D721Med (cell line): ENCODE measurements at regions not wholly inside any gene's neighbourhood (a gene's known extent, or its start where the extent isn't known, plus 50 kb on each side); places are given as distances from the start of the nearest gene placed in this dataset.

Experiments used
- DNase-seq: peaks from one replicate; pipeline ENCODE4 v3.0.0; 2011; ENCODE audit warnings: low spot score; ENCODE audit not compliant: insufficient read length
- FAIRE-seq: peaks from 2 replicates; lab custom pipeline; 2011; peaks lifted over from hg19 to GRCh38; lab: Jason Lieb, UNC
- TF ChIP-seq, protein P1 (sequence below): IDR thresholded peaks from 2 replicates; pipeline ENCODE4 v1.5.1; 2012; ENCODE audit warnings: mild to moderate bottlenecking, control low read depth; ENCODE audit not compliant: insufficient read depth; ENCODE audit errors: missing control alignments

DNA sequence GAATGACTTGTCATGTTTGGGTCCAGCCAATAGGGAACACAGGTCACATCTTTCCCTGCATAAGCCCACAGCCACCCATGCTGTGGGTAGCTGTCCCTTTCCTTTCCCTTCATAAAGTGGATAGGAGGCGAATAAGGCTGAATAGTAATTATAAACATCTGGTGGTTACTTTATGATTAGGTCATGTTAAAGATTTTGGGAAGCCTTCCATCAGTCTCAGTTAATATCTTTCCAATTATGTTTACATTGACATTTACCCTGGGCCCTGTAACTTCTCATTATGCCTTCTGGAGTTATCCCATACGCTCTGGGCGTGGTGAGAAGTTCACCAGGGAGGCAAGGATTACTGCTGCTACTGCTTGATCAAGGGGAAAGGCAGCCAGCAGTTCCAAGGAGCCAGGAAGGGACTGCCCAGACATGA lies 197.2 kb downstream of the HLX start:
- no peak for DNase-seq
- FAIRE-seq = no peak
- TF ChIP-seq, protein P1, sequence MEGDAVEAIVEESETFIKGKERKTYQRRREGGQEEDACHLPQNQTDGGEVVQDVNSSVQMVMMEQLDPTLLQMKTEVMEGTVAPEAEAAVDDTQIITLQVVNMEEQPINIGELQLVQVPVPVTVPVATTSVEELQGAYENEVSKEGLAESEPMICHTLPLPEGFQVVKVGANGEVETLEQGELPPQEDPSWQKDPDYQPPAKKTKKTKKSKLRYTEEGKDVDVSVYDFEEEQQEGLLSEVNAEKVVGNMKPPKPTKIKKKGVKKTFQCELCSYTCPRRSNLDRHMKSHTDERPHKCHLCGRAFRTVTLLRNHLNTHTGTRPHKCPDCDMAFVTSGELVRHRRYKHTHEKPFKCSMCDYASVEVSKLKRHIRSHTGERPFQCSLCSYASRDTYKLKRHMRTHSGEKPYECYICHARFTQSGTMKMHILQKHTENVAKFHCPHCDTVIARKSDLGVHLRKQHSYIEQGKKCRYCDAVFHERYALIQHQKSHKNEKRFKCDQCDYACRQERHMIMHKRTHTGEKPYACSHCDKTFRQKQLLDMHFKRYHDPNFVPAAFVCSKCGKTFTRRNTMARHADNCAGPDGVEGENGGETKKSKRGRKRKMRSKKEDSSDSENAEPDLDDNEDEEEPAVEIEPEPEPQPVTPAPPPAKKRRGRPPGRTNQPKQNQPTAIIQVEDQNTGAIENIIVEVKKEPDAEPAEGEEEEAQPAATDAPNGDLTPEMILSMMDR = no peak

DNA sequence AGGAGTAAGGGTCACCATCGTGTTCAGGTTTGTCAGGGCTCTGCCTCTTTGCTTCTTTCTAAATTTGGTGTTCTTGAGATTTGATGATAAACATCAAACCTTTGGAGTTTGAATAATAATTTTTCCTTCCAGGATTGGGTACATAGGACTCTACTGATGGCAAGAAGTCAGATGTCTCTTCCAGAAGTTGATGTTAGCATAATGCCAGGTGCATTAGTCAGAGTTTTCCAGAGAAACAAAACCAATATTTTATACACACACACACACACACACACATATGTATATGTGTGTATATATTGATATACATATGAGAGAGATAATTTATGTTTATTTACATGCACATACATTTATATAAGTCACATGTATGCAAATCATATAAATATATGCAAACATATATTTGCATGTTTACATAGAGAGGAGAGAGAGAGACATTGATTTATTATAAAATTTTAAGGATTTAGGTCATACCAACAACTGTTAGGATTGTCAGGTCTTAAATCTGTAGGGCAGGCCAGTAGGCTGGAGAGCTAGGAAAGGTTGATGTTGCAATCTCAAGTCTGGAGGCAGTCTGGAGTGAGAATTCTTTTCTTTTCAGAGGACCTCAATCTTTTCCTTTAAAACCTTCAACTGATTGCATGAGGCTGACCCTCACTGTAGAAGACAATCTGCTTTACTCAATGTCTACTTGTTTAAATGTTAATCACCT lies 199.2 kb downstream of the HLX start:
- DNase-seq = no peak

DNA sequence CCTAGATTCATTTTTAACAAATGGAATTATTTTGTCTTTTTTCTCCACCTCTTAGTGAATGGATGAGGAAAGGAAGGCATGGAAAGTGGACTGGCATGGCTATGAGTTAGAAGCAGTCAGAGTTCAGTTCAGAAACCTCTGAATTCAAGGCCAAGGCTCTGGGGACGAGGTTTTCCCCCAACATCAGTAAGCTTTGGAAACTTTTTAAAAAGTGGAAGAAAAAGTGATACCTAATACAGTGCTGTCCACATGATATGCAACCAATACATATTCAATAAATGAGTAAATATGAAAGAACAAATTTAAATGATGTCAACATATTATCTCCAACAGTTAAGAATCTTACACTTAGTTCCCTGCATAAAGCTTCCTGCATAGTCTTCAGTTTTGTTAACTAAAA lies 204.7 kb downstream of the HLX start:
- TF ChIP-seq, protein P1 = no peak
- DNase-seq = no peak
- FAIRE-seq = peak; percentile 61

More for the DNA sequence above, 199.2 kb downstream of the HLX start:
- FAIRE-seq = no peak
- TF ChIP-seq, protein P1 = no peak

DNA sequence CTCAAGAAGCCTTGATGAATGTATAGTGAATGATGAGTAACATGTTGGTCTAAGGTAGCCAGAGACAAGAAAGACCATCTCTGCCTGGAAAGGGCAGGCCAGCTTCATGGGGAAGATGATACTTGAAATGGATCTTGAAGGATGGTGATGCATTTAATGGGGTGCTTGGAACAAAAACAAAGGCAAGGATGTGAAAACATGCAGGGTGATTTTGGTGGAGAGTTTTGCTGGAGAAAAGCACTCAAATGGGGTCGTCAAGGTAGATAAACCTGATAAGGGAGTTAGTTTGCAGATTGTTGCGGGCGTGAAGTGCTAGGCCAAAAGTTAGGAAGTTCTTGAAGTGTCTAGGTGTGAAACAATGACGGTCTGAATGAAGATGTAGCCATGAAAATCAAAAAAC lies 205.4 kb downstream of the HLX start:
- FAIRE-seq = no peak
- no peak for DNase-seq
- TF ChIP-seq, protein P1 = no peak

DNA sequence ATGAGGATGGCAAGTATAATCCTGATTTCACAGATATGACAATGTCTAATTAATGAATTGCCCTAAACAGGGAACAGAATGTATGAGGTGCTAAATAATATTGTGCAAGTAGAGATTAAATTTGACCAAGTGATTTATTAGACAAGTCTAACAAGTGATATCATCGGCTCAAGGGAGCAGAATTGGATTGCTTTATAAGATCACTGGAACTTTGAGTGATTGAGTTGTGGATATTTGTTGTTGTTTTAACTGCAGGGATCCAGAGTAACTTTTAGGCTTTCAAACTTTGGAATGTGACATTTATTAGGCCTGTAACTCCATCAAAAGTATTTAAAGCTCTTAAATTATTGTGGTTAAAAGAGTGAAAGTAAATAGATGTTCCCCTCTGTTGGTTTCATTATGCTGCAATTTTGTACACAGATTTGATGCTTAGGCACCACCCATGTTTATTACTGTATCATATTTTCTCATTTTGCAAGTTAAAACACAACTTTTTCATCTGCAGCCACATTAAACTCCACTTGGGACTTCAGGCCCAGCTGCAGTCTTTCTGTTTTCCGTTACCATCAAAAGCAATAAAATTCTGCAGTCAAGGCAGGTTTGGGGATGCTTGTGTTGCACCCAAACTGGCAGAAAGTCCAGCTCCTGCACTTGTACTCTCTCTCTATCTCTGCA lies 206.6 kb downstream of the HLX start:
- TF ChIP-seq, protein P1 = no peak
- DNase-seq (no peak), FAIRE-seq (peak; percentile 80)

DNA sequence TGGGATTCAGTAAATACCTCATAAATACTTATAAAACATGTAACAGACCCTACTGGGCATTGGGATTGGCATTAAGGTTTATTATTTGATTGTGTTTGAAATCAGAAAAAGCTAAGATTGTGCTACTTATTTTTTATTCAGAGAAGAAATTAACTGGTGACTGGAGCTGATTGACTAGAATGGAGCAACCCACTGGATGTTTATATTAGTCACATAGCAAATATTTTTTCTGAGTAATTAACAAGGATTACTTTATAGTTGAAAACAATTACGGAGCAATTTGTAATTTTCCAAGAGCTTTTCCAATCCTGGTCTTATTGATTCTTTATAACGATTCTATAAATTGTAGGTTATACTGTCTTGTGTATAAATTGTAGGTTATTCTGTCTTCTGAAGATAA lies 208.7 kb downstream of the HLX start:
- TF ChIP-seq, protein P1 = no peak
- FAIRE-seq = peak; percentile 92
- no peak for DNase-seq

DNA sequence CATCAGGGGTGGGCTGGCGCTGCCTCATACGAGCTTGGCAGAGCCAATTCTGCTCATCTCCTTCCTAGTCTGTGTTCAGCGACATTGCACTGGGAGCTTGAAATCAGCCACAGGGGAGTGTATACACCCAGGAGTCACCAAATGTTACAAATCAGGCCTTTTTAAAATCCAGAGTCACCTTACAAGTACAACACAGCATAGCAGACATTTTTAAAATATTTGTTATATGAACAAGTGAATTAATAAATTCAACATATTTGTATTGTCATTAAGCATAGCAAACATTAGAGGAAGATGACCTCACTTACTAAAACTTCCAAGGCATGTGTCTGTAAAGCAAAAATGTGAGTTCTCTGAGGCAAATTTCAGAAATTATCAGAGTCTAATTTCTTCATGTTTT lies 210.0 kb downstream of the HLX start:
- FAIRE-seq (peak; percentile 86), DNase-seq (no peak)
- TF ChIP-seq, protein P1 = no peak
